ENCODE measurements at regions not wholly inside any gene's neighbourhood (a gene's known extent, or its start where the extent isn't known, plus 50 kb on each side); places are given as distances from the start of the nearest gene placed in this dataset.

GRCh38 chr3:148528024-148528423 lies 169.7 kb upstream of the AGTR1 start:
- Histone ChIP-seq H3K9me3 (no peaks in the 10 kb centered on the region), H3K36me3 (no peaks in the 10 kb centered on the region), H3K4me3 (ENCODE audit: low read depth, low read length) (no peak overlapping the region), H3K4me1 (no peaks in the 10 kb centered on the region), H3K27me3 (no peaks in the 10 kb centered on the region)
- no peak for DNase-seq
- no peak for TF ChIP-seq CTCF (IDR thresholded peaks at IDR 0.05; ENCODE audit: low read depth, low read length)

- no peak for TF ChIP-seq CTCF (IDR thresholded peaks at IDR 0.05; ENCODE audit: low read depth, low read length)
- Histone ChIP-seq H3K4me3 (ENCODE audit: low read depth, low read length) (no peak overlapping the region), H3K4me1 (no peaks in the 10 kb centered on the region), H3K36me3 (no peaks in the 10 kb centered on the region), H3K9me3 (no peaks in the 10 kb centered on the region), H3K27me3 (no peaks in the 10 kb centered on the region)
- no peak for DNase-seq
These were observed 165.9 kb upstream of the AGTR1 start for GRCh38 chr3:148531836-148532235.

GRCh38 chr3:148532326-148532725 lies 165.4 kb upstream of the AGTR1 start:
- Histone ChIP-seq H3K9me3 (no peaks in the 10 kb centered on the region), H3K27me3 (no peaks in the 10 kb centered on the region), H3K36me3 (no peaks in the 10 kb centered on the region), H3K4me3 (ENCODE audit: low read depth, low read length) (no peak overlapping the region), H3K4me1 (no peaks in the 10 kb centered on the region)
- DNase-seq, result no peak
- no peak for TF ChIP-seq CTCF (IDR thresholded peaks at IDR 0.05; ENCODE audit: low read depth, low read length)

- no peak overlapping the region for H3K4me3 ChIP-seq (ENCODE audit: low read depth, low read length)
- no peak for DNase-seq
These were observed 164.9 kb upstream of the AGTR1 start for GRCh38 chr3:148532774-148533173.

GRCh38 chr3:148534089-148534988 lies 163.4 kb upstream of the AGTR1 start:
- DNase-seq, result no peak
- Histone ChIP-seq H3K27me3 (no peaks in the 10 kb centered on the region), H3K36me3 (no peaks in the 10 kb centered on the region), H3K4me1 (no peaks in the 10 kb centered on the region), H3K4me3 (ENCODE audit: low read depth, low read length) (no peak overlapping the region), H3K9me3 (no peaks in the 10 kb centered on the region)
- no peak for TF ChIP-seq CTCF (IDR thresholded peaks at IDR 0.05; ENCODE audit: low read depth, low read length)

More at GRCh38 chr3:148532774-148533173, 164.9 kb upstream of the AGTR1 start:
- no peak for TF ChIP-seq CTCF (IDR thresholded peaks at IDR 0.05; ENCODE audit: low read depth, low read length)
- no peaks in the 10 kb centered on the region for H3K4me1 ChIP-seq
- no peaks in the 10 kb centered on the region for H3K27me3 ChIP-seq
- no peaks in the 10 kb centered on the region for H3K36me3 ChIP-seq
- no peaks in the 10 kb centered on the region for H3K9me3 ChIP-seq

GRCh38 chr3:148535001-148535400 lies 162.7 kb upstream of the AGTR1 start:
- DNase-seq, result no peak
- no peaks in the 10 kb centered on the region for H3K36me3 ChIP-seq
- no peak overlapping the region for H3K4me3 ChIP-seq (ENCODE audit: low read depth, low read length)
- no peak for TF ChIP-seq CTCF (IDR thresholded peaks at IDR 0.05; ENCODE audit: low read depth, low read length)
- H3K27me3 ChIP-seq, result no peaks in the 10 kb centered on the region
- H3K4me1 ChIP-seq, result no peaks in the 10 kb centered on the region
- no peaks in the 10 kb centered on the region for H3K9me3 ChIP-seq
